ENCODE measurements at regions not wholly inside any gene's neighbourhood (a gene's known extent, or its start where the extent isn't known, plus 50 kb on each side); places are given as distances from the start of the nearest gene placed in this dataset.

DNA sequence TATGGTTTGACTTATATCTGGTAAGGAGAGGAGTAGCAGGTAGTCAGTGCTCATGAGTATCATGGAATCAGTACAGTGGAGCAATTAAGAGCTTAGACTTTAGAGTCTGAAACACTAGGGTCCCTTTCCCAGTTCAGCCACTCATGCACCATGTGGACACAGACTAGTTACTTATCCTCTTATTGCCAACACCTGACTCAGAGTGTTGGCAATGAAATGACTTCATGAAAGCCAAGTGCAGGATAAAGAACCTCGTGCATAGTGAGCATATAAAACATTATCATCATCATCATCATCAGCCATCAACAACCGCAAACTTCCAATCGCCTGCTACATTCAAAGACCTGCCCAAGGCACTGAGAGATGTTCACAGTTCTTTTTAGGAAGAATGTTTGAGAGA lies 164.2 kb downstream of the FOXO1 start:
- Histone ChIP-seq H3K4me3 (ENCODE audit: low read length) (no peak overlapping the region), H3K36me3 (ENCODE audit: control insufficient read depth, low read depth, low read length) (no peaks in the 10 kb centered on the region), H3K27ac (ENCODE audit: low read length) (no peak overlapping the region), H3K9me3 (ENCODE audit: control insufficient read depth, low read depth, low read length) (no peaks in the 10 kb centered on the region), H3K4me1 (ENCODE audit: control insufficient read depth, low read depth, low read length) (no peaks in the 10 kb centered on the region), H3K27me3 (ENCODE audit: control insufficient read depth, insufficient read depth, low read length) (no peaks in the 10 kb centered on the region), H3K9ac (ENCODE audit: low read length) (no peak overlapping the region)

- H3K9me3 ChIP-seq (ENCODE audit: control insufficient read depth, low read depth, low read length): no peaks in the 10 kb centered on the region
- H3K4me3 ChIP-seq (ENCODE audit: low read length): no peak overlapping the region
- H3K36me3 ChIP-seq (ENCODE audit: control insufficient read depth, low read depth, low read length): no peaks in the 10 kb centered on the region
- no peak overlapping the region for H3K27ac ChIP-seq (ENCODE audit: low read length)
- H3K4me1 ChIP-seq (ENCODE audit: control insufficient read depth, low read depth, low read length): no peaks in the 10 kb centered on the region
- no peak overlapping the region for H3K9ac ChIP-seq (ENCODE audit: low read length)
- no peaks in the 10 kb centered on the region for H3K27me3 ChIP-seq (ENCODE audit: control insufficient read depth, insufficient read depth, low read length)
Observed at GRCh38 chr13:40503011-40503410, 163.4 kb downstream of the FOXO1 start.

- Histone ChIP-seq H3K4me1 (ENCODE audit: control insufficient read depth, low read depth, low read length) (no peaks in the 10 kb centered on the region), H3K9ac (ENCODE audit: low read length) (no peak overlapping the region), H3K4me3 (ENCODE audit: low read length) (no peak overlapping the region), H3K27me3 (ENCODE audit: control insufficient read depth, insufficient read depth, low read length) (no peaks in the 10 kb centered on the region), H3K9me3 (ENCODE audit: control insufficient read depth, low read depth, low read length) (no peaks in the 10 kb centered on the region), H3K27ac (ENCODE audit: low read length) (no peak overlapping the region), H3K36me3 (ENCODE audit: control insufficient read depth, low read depth, low read length) (no peaks in the 10 kb centered on the region)
Observed at GRCh38 chr13:40503966-40504591, 162.4 kb downstream of the FOXO1 start.

DNA sequence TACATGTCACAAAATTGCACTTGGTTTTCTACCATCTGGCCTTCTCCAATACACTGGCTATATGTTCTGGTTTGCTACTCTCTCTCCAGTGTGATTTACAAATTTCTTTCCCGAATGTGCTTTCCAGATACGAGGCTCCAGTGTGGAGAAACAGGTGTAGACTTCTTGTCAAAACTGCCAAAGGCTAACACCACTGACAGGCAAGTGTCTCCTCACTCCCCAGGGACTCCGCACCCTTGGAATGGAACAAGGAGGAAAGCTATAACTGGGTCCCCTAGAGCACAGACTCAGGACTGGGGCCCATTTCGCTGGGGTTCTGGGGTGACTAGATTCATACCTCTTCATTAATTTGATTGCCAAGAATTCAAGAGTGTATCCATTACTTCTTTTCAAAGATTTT lies 161.8 kb downstream of the FOXO1 start:
- Histone ChIP-seq H3K4me1 (ENCODE audit: control insufficient read depth, low read depth, low read length) (no peaks in the 10 kb centered on the region), H3K27ac (ENCODE audit: low read length) (no peak overlapping the region), H3K36me3 (ENCODE audit: control insufficient read depth, low read depth, low read length) (no peaks in the 10 kb centered on the region), H3K9me3 (ENCODE audit: control insufficient read depth, low read depth, low read length) (no peaks in the 10 kb centered on the region), H3K27me3 (ENCODE audit: control insufficient read depth, insufficient read depth, low read length) (no peaks in the 10 kb centered on the region), H3K9ac (ENCODE audit: low read length) (no peak overlapping the region), H3K4me3 (ENCODE audit: low read length) (no peak overlapping the region)

DNA sequence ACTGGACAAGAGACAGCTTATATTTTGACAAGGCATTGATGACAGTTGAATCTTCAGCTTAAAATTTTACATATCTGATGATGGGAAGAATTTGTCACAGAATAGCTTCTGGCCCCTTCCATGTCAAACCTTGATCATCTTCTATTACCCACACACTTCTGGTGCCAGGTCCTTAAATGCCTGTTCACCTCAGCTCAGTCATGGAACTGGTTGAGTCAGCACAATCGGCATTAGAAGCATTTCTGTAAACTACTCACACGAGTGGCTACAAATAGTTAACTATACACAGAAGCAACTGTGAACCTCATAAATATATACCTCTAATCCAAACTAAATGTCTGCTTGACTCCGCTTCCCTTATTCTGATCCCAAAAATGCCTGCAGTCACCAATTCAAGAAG lies 161.2 kb downstream of the FOXO1 start:
- no peaks in the 10 kb centered on the region for H3K27me3 ChIP-seq (ENCODE audit: control insufficient read depth, insufficient read depth, low read length)
- no peak overlapping the region for H3K9ac ChIP-seq (ENCODE audit: low read length)
- no peak overlapping the region for H3K27ac ChIP-seq (ENCODE audit: low read length)
- no peaks in the 10 kb centered on the region for H3K4me1 ChIP-seq (ENCODE audit: control insufficient read depth, low read depth, low read length)
- H3K4me3 ChIP-seq (ENCODE audit: low read length): no peak overlapping the region
- no peaks in the 10 kb centered on the region for H3K9me3 ChIP-seq (ENCODE audit: control insufficient read depth, low read depth, low read length)
- H3K36me3 ChIP-seq (ENCODE audit: control insufficient read depth, low read depth, low read length): no peaks in the 10 kb centered on the region
